Breast epithelium (tissue), 4 donors: ENCODE measurements at regions not wholly inside any gene's neighbourhood (a gene's known extent, or its start where the extent isn't known, plus 50 kb on each side); places are given as distances from the start of the nearest gene placed in this dataset.

Experiments
- DNase-seq, 2 donors: peaks; one replicate each; pipeline ENCODE4 v3.0.0-alpha.2; 2019; ENCODE audit warnings: low spot score in 2 of 2
- H3K27ac ChIP-seq, 2 donors: fragments of 200-600 bp; sonication (generic) in 1 of 2; one replicate each; pipeline ENCODE4 v1.5.1; 2016 to 2019; ENCODE audit warnings: mild to moderate bottlenecking in 1 of 2
- H3K27me3 ChIP-seq, 2 donors: fragments of 200-600 bp; sonication (generic) in 1 of 2; one replicate each; pipeline versions ENCODE4 v1.5.1 to v1.6.0; 2017 to 2019; ENCODE audit warnings: control low read depth in 1 of 2, mild to moderate bottlenecking in 1 of 2
- H3K36me3 ChIP-seq: fragments of 200-600 bp; one replicate; pipeline ENCODE4 v1.5.1; 2019
- H3K4me1 ChIP-seq, 2 donors: fragments of 200-600 bp; sonication (generic); one replicate each; pipeline ENCODE4 v1.5.1; 2016 to 2019; ENCODE audit warnings: control low read depth in 1 of 2
- H3K4me3 ChIP-seq, 3 donors: fragments of 200-600 bp; sonication (generic); 1 replicate in 2 of 3; 2 replicates in 1 of 3; pipeline ENCODE4 v1.5.1; 2016 to 2019; ENCODE audit warnings: mild to moderate bottlenecking in 3 of 3, moderate library complexity in 2 of 3
- H3K9me3 ChIP-seq, 2 donors: fragments of 200-600 bp; sonication (generic) in 1 of 2; one replicate each; pipeline ENCODE4 v1.5.1; 2016 to 2019; ENCODE audit warnings: control low read depth in 1 of 2
- CTCF ChIP-seq, 3 donors: fragments of 450-650 bp; IDR thresholded peaks; one replicate each; pipeline ENCODE4 v1.5.1; 2016 to 2017; ENCODE audit warnings: antibody characterized with exemption in 3 of 3, mild to moderate bottlenecking in 3 of 3, moderate library complexity in 3 of 3
- POLR2A ChIP-seq: fragments of 450-650 bp; IDR thresholded peaks from one replicate; pipeline ENCODE4 v1.6.1; 2016; ENCODE audit warnings: antibody characterized with exemption, mild to moderate bottlenecking, moderate library complexity
- POLR2AphosphoS5 ChIP-seq, 3 donors: sonication (generic); formaldehyde crosslinking; IDR thresholded peaks; one replicate each; pipeline ENCODE4 v1.6.1; 2017; ENCODE audit warnings: antibody characterized with exemption in 3 of 3
- intact Hi-C: fragments of 100-400 bp; cut with DNase I; formaldehyde crosslinking; loops from one replicate; pipeline ENCODE4 v1.15.1; 2023; ENCODE audit warnings: low total_unique reads

GRCh38 chr2:123696799-123697410 is 328.2 kb upstream of the CNTNAP5 start:
- no peak for DNase-seq
- Histone ChIP-seq H3K9me3 (no peaks in the 10 kb centered on the region), H3K4me3 (no peak overlapping the region), H3K4me1 (no peaks in the 10 kb centered on the region), H3K36me3 (no peaks in the 10 kb centered on the region), H3K27ac (no peak overlapping the region), H3K27me3 (no peaks in the 10 kb centered on the region)
- intact Hi-C loops: no loop called here
- TF ChIP-seq CTCF (IDR thresholded peaks at IDR 0.05) (no peak), POLR2A (no peak), POLR2AphosphoS5 (IDR thresholded peaks at IDR 0.05) (no peak)

- DNase-seq: no peak
- Histone ChIP-seq H3K36me3 (no peaks in the 10 kb centered on the region), H3K4me1 (no peaks in the 10 kb centered on the region), H3K27me3 (no peaks in the 10 kb centered on the region), H3K4me3 (no peak overlapping the region), H3K9me3 (no peaks in the 10 kb centered on the region), H3K27ac (no peak overlapping the region)
- TF ChIP-seq POLR2A (no peak), CTCF (IDR thresholded peaks at IDR 0.05) (no peak), POLR2AphosphoS5 (IDR thresholded peaks at IDR 0.05) (no peak)
- intact Hi-C loops: no loop called here
These were observed 309.6 kb upstream of the CNTNAP5 start for GRCh38 chr2:123715467-123715982.

- Histone ChIP-seq H3K36me3 (no peaks in the 10 kb centered on the region), H3K4me3 (no peak overlapping the region), H3K27ac (no peak overlapping the region), H3K9me3 (no peaks in the 10 kb centered on the region), H3K27me3 (no peaks in the 10 kb centered on the region), H3K4me1 (no peaks in the 10 kb centered on the region)
- DNase-seq: no peak
- no peak for TF ChIP-seq POLR2AphosphoS5 (IDR thresholded peaks at IDR 0.05)
- TF ChIP-seq CTCF (IDR thresholded peaks at IDR 0.05): no peak
- no peak for TF ChIP-seq POLR2A
- intact Hi-C loops: no loop called here
These were observed 307.3 kb upstream of the CNTNAP5 start for GRCh38 chr2:123717636-123718334.

- TF ChIP-seq POLR2A: no peak
- TF ChIP-seq POLR2AphosphoS5 (IDR thresholded peaks at IDR 0.05): no peak
- TF ChIP-seq CTCF (IDR thresholded peaks at IDR 0.05): no peak
- no peak overlapping the region for H3K27ac ChIP-seq
These were observed 304.3 kb upstream of the CNTNAP5 start for GRCh38 chr2:123720760-123721159.

GRCh38 chr2:123723706-123724105 is 301.4 kb upstream of the CNTNAP5 start:
- TF ChIP-seq POLR2A: no peak
- TF ChIP-seq POLR2AphosphoS5 (IDR thresholded peaks at IDR 0.05): no peak
- no peak for TF ChIP-seq CTCF (IDR thresholded peaks at IDR 0.05)
- no peaks in the 10 kb centered on the region for H3K9me3 ChIP-seq
- intact Hi-C loops: no loop called here
- H3K4me3 ChIP-seq: no peak overlapping the region
- no peak for DNase-seq
- no peaks in the 10 kb centered on the region for H3K27me3 ChIP-seq
- no peaks in the 10 kb centered on the region for H3K4me1 ChIP-seq
- H3K36me3 ChIP-seq: no peaks in the 10 kb centered on the region
- H3K27ac ChIP-seq: no peak overlapping the region

More at GRCh38 chr2:123720760-123721159, 304.3 kb upstream of the CNTNAP5 start:
- DNase-seq: no peak
- H3K4me1 ChIP-seq: no peaks in the 10 kb centered on the region
- H3K9me3 ChIP-seq: no peaks in the 10 kb centered on the region
- no peaks in the 10 kb centered on the region for H3K27me3 ChIP-seq
- intact Hi-C loops: no loop called here
- H3K36me3 ChIP-seq: no peaks in the 10 kb centered on the region
- no peak overlapping the region for H3K4me3 ChIP-seq
